GM21737 (cell line): ENCODE measurements at regions not wholly inside any gene's neighbourhood (a gene's known extent, or its start where the extent isn't known, plus 50 kb on each side); places are given as distances from the start of the nearest gene placed in this dataset.

ENCODE experiments used
- ATAC-seq: cut with Tn5 transposase; IDR thresholded peaks from one replicate; pipeline ENCODE4 v1.9.1; 2021; ENCODE audit warnings: mild to moderate bottlenecking, moderate library complexity; ENCODE audit not compliant: unreplicated experiment

GRCh38 chr15:75131269-75131643 lies 70.4 kb upstream of the C15orf39 start:
- ATAC-seq: no peak

- no peak for ATAC-seq
These were observed 66.9 kb upstream of the C15orf39 start for GRCh38 chr15:75134748-75135147.

- no peak for ATAC-seq
These were observed 65.6 kb upstream of the C15orf39 start for GRCh38 chr15:75136118-75136517.

- no peak for ATAC-seq
These were observed 64.9 kb upstream of the C15orf39 start for GRCh38 chr15:75136758-75137157.

GRCh38 chr15:75138016-75138999 lies 63.4 kb upstream of the C15orf39 start:
- ATAC-seq: no peak

- ATAC-seq: no peak
These were observed 61.4 kb upstream of the C15orf39 start for GRCh38 chr15:75140080-75140879.

- ATAC-seq: no peak
These were observed 59.2 kb upstream of the C15orf39 start for GRCh38 chr15:75142499-75142898.

- ATAC-seq: no peak
These were observed 57.8 kb upstream of the C15orf39 start for GRCh38 chr15:75143738-75144334.

- ATAC-seq: no peak
These were observed 56.4 kb upstream of the C15orf39 start for GRCh38 chr15:75145027-75145841.

GRCh38 chr15:75148280-75148679 lies 53.4 kb upstream of the C15orf39 start:
- ATAC-seq: no peak

GRCh38 chr15:75149867-75150709 lies 51.6 kb upstream of the C15orf39 start:
- no peak for ATAC-seq

- no peak for ATAC-seq
These were observed 50.2 kb upstream of the C15orf39 start for GRCh38 chr15:75151214-75152128.
